HCT116 (cell line): ENCODE measurements at regions not wholly inside any gene's neighbourhood (a gene's known extent, or its start where the extent isn't known, plus 50 kb on each side); places are given as distances from the start of the nearest gene placed in this dataset.

Experiments used
- ATAC-seq: fragments of 200-7000 bp; cut with Tn5 transposase; 2 replicates; pipeline ENCODE4 v1.9.1; 2020; ENCODE audit warnings: mild to moderate bottlenecking, moderate library complexity
- BruUV-seq: library from RNA; stranded (reverse); fragments of 400-500 nt; replicated peaks from 2 replicates; lab custom pipeline; 2021; lab: Mats Ljungman, UMichigan
- CTCF ChIA-PET: fragments of 300-600 bp; sonication (Branson Sonifier 250); formaldehyde crosslinking; loops from one replicate; lab custom pipeline; 2021; ENCODE audit warnings: antibody characterized with exemption; lab: Charles Lee
- POLR2A ChIA-PET: fragments of 300-600, 350-600 bp; sonication (Branson Sonifier 250); formaldehyde crosslinking; loops from one replicate; lab custom pipeline; 2021; ENCODE audit warnings: antibody characterized with exemption; lab: Charles Lee
- RAD21 ChIA-PET, 2 experiments: fragments of 300-600 bp; sonication (Branson Sonifier 250); formaldehyde crosslinking; loops; one replicate each; lab custom pipeline; 2023; ENCODE audit warnings: low total read pairs in 2 of 2; ENCODE audit not compliant: uncharacterized antibody in 2 of 2, unreplicated experiment in 2 of 2, low non-redundant PET in 1 of 2; lab: Charles Lee
- DNase-seq: peaks from one replicate; pipeline ENCODE4 v3.0.0-alpha.2; 2010; ENCODE audit warnings: low read depth, low spot score
- H2AFZ ChIP-seq: fragments of 200-600 bp; shearing (Covaris generic), sonication (generic); 2 replicates; pipeline ENCODE4 v1.6.1; 2017; ENCODE audit warnings: low read depth, mixed run types, mixed read lengths, antibody characterized with exemption, low read length; ENCODE audit not compliant: poor library complexity, severe bottlenecking
- H3K27ac ChIP-seq: 2 replicates; pipeline ENCODE4 v1.5.1; 2012; ENCODE audit warnings: low read depth, low read length
- H3K27me3 ChIP-seq: fragments of 200-600 bp; sonication (generic); 2 replicates; pipeline ENCODE4 v1.6.1; 2016; ENCODE audit warnings: mixed run types, low read length, mixed read lengths; ENCODE audit not compliant: insufficient read depth
- H3K36me3 ChIP-seq, 2 experiments: fragments of 200-500 bp in 1 of 2; fragments of 200-600 bp in 1 of 2; sonication (Bioruptor generic) in 1 of 2; sonication (generic) in 1 of 2; 2 replicates each; pipeline versions ENCODE4 v1.5.1 to v1.6.1; 2014 to 2016; ENCODE audit warnings: low read length in 2 of 2, inconsistent platforms in 1 of 2, mixed read lengths in 1 of 2, mixed run types in 1 of 2; ENCODE audit not compliant: insufficient read depth in 2 of 2, control insufficient read depth in 1 of 2
- H3K4me1 ChIP-seq, 2 experiments: fragments of 200-600 bp in 1 of 2; sonication (generic) in 1 of 2; 2 replicates each; pipeline versions ENCODE4 v1.5.1 to v1.6.1; 2012 to 2017; ENCODE audit warnings: low read length in 2 of 2, inconsistent platforms in 1 of 2, mild to moderate bottlenecking in 1 of 2, mixed read lengths in 1 of 2, mixed run types in 1 of 2, moderate library complexity in 1 of 2; ENCODE audit not compliant: insufficient read depth in 2 of 2, control insufficient read depth in 1 of 2
- H3K4me2 ChIP-seq: fragments of 200-600 bp; sonication (generic); 2 replicates; pipeline ENCODE4 v1.6.1; 2017; ENCODE audit warnings: mixed run types, low read length, mixed read lengths
- H3K4me3 ChIP-seq, 2 experiments: fragments of 200-600 bp in 1 of 2; sonication (generic) in 1 of 2; replicated peaks in 1 of 2; 2 replicates each; pipeline ENCODE4 v1.5.1; 2011 to 2016; ENCODE audit warnings: low read length in 2 of 2, control low read depth in 1 of 2, low read depth in 1 of 2, mild to moderate bottlenecking in 1 of 2, mixed read lengths in 1 of 2, mixed run types in 1 of 2
- H3K79me2 ChIP-seq: fragments of 200-600 bp; sonication (generic); 2 replicates; pipeline ENCODE4 v1.6.1; 2017; ENCODE audit warnings: mild to moderate bottlenecking, mixed run types, low read length, moderate library complexity, mixed read lengths; ENCODE audit not compliant: insufficient read depth
- H3K9ac ChIP-seq: fragments of 200-600 bp; sonication (generic); 2 replicates; pipeline ENCODE4 v1.6.1; 2016; ENCODE audit warnings: low read length, mixed read lengths
- H3K9me2 ChIP-seq: fragments of 200-600 bp; sonication (generic), shearing (Covaris generic); 2 replicates; pipeline ENCODE4 v1.6.1; 2017; ENCODE audit warnings: mixed run types, mild to moderate bottlenecking, moderate library complexity; ENCODE audit not compliant: insufficient read depth
- H3K9me3 ChIP-seq, 2 experiments: fragments of 200-500 bp in 1 of 2; fragments of 200-600 bp in 1 of 2; sonication (Bioruptor generic) in 1 of 2; sonication (generic) in 1 of 2; 2 replicates each; pipeline ENCODE4 v1.6.1; 2014 to 2017; ENCODE audit warnings: low read length in 2 of 2, mixed read lengths in 2 of 2, inconsistent platforms in 1 of 2, low read depth in 1 of 2, mild to moderate bottlenecking in 1 of 2, mixed run types in 1 of 2, moderate library complexity in 1 of 2; ENCODE audit not compliant: control insufficient read depth in 1 of 2, insufficient read depth in 1 of 2
- H4K20me1 ChIP-seq: fragments of 200-600 bp; sonication (generic), shearing (Covaris generic); 2 replicates; pipeline ENCODE4 v1.6.1; 2017; ENCODE audit warnings: mixed run types, mild to moderate bottlenecking, moderate library complexity; ENCODE audit not compliant: insufficient read depth
- ATF3 ChIP-seq: IDR thresholded peaks from 2 replicates; pipeline ENCODE4 v1.6.1; 2012
- CEBPB ChIP-seq: IDR thresholded peaks from 2 replicates; pipeline ENCODE4 v1.6.1; 2012; ENCODE audit warnings: low read depth
- EGR1 ChIP-seq: IDR thresholded peaks from 2 replicates; pipeline ENCODE4 v1.6.1; 2012; ENCODE audit warnings: low read depth
- JUND ChIP-seq: IDR thresholded peaks from 2 replicates; pipeline ENCODE4 v1.6.1; 2012
- MAX ChIP-seq: IDR thresholded peaks from 2 replicates; pipeline ENCODE4 v1.6.1; 2012
- POLR2AphosphoS5 ChIP-seq: IDR thresholded peaks from 2 replicates; pipeline ENCODE4 v1.6.1; 2011; ENCODE audit warnings: mild to moderate bottlenecking, low read depth, low read length, moderate library complexity
- REST ChIP-seq: IDR thresholded peaks from 2 replicates; pipeline ENCODE4 v1.6.1; 2012; ENCODE audit warnings: low read depth
- SRF ChIP-seq: IDR thresholded peaks from 2 replicates; pipeline ENCODE4 v1.6.1; 2012; ENCODE audit warnings: low read depth
- TCF7L2 ChIP-seq: IDR thresholded peaks from 2 replicates; pipeline ENCODE4 v1.7.0; 2011; ENCODE audit warnings: borderline replicate concordance, inconsistent platforms; ENCODE audit not compliant: insufficient read depth, insufficient read length; ENCODE audit errors: extremely low read depth
- YY1 ChIP-seq: IDR thresholded peaks from 2 replicates; pipeline ENCODE4 v1.6.1; 2011; ENCODE audit warnings: low read length, low read depth, moderate library complexity, mild to moderate bottlenecking; ENCODE audit not compliant: insufficient replicate concordance; ENCODE audit errors: extremely low read depth
- ZBTB33 ChIP-seq: IDR thresholded peaks from 2 replicates; pipeline ENCODE4 v1.6.1; 2011; ENCODE audit warnings: mild to moderate bottlenecking, low read length, moderate library complexity; ENCODE audit not compliant: insufficient replicate concordance; ENCODE audit errors: extremely low read depth
- intact Hi-C: fragments of 100-400 bp; cut with micrococcal nuclease; formaldehyde crosslinking; loops from 2 replicates; pipeline ENCODE4 v1.10.0; 2022

GRCh38 chr2:236928380-236929037 lies 157.2 kb upstream of the COPS8 start:
- intact Hi-C loops = no loop called here
- Histone ChIP-seq H3K79me2 (no peaks in the 10 kb centered on the region), H4K20me1 (no peaks in the 10 kb centered on the region)
- DNase-seq = no peak
- no peak for TF ChIP-seq ZBTB33
- no peak for TF ChIP-seq POLR2AphosphoS5
- TF ChIP-seq EGR1 = no peak
- TF ChIP-seq CEBPB = no peak
- TF ChIP-seq MAX = no peak
- no peak for TF ChIP-seq JUND
- TF ChIP-seq, all 23 proteins: peak for 0
- H3K4me2 ChIP-seq = no peak overlapping the region
- no peaks in the 10 kb centered on the region for H3K9me2 ChIP-seq
- no peak overlapping the region for H3K27ac ChIP-seq
- H3K4me1 ChIP-seq = no peaks in the 10 kb centered on the region
- no TSS peak for BruUV-seq
- H3K4me3 ChIP-seq = no peak overlapping the region
- H3K9me3 ChIP-seq = no peaks in the 10 kb centered on the region
- no peak for ATAC-seq
- CTCF ChIA-PET = no interaction called here
- H3K36me3 ChIP-seq = no peaks in the 10 kb centered on the region
- peaks cover 69% of the 10 kb centered on the region for H3K27me3 ChIP-seq
- H3K9ac ChIP-seq = no peak overlapping the region
- POLR2A ChIA-PET = no interaction called here
- no peak overlapping the region for H2AFZ ChIP-seq
- RAD21 ChIA-PET = no interaction called here

GRCh38 chr2:236932831-236933361 lies 152.8 kb upstream of the COPS8 start:
- Histone ChIP-seq H4K20me1 (no peaks in the 10 kb centered on the region), H3K27ac (no peak overlapping the region), H3K36me3 (no peaks in the 10 kb centered on the region), H3K9ac (no peak overlapping the region), H3K4me2 (no peak overlapping the region), H2AFZ (no peak overlapping the region), H3K4me1 (no peaks in the 10 kb centered on the region), H3K27me3 (peaks cover 73% of the 10 kb centered on the region), H3K9me3 (no peaks in the 10 kb centered on the region), H3K4me3 (no peak overlapping the region), H3K79me2 (no peaks in the 10 kb centered on the region), H3K9me2 (no peaks in the 10 kb centered on the region)
- POLR2A ChIA-PET = no interaction called here
- intact Hi-C loops = no loop called here
- CTCF ChIA-PET = no interaction called here
- no peak for ATAC-seq
- DNase-seq = no peak
- BruUV-seq = no TSS peak
- RAD21 ChIA-PET = no interaction called here
- TF ChIP-seq REST (no peak), ATF3 (no peak), TCF7L2 (no peak), JUND (no peak), SRF (no peak), YY1 (no peak)
